Skeletal muscle cell (primary cell): ENCODE measurements at regions not wholly inside any gene's neighbourhood (a gene's known extent, or its start where the extent isn't known, plus 50 kb on each side); places are given as distances from the start of the nearest gene placed in this dataset.

Experiments used
- DNase-seq: peaks from one replicate; pipeline ENCODE4 v3.0.0-alpha.2; 2010; ENCODE audit warnings: low read depth
- H3K4me3 ChIP-seq: 2 replicates; pipeline ENCODE4 v1.5.1; 2011; ENCODE audit warnings: low read depth, mild to moderate bottlenecking, control low read depth, low read length, moderate library complexity

- DNase-seq = no peak
- no peak overlapping the region for H3K4me3 ChIP-seq
These were observed 160.6 kb upstream of the COL21A1 start for GRCh38 chr6:56407883-56408410.

GRCh38 chr6:56406276-56407269, 159.2 kb upstream of the COL21A1 start:
- DNase-seq = no peak
- no peak overlapping the region for H3K4me3 ChIP-seq

- no peak overlapping the region for H3K4me3 ChIP-seq
- no peak for DNase-seq
These were observed 157.2 kb upstream of the COL21A1 start for GRCh38 chr6:56404599-56404998.

- H3K4me3 ChIP-seq = no peak overlapping the region
- no peak for DNase-seq
These were observed 156.4 kb upstream of the COL21A1 start for GRCh38 chr6:56403745-56404144.

GRCh38 chr6:56401477-56402070, 154.2 kb upstream of the COL21A1 start:
- no peak for DNase-seq
- H3K4me3 ChIP-seq = no peak overlapping the region

- H3K4me3 ChIP-seq = no peak overlapping the region
- no peak for DNase-seq
These were observed 152.9 kb upstream of the COL21A1 start for GRCh38 chr6:56400273-56400672.

GRCh38 chr6:56399672-56400263, 152.4 kb upstream of the COL21A1 start:
- DNase-seq = no peak
- H3K4me3 ChIP-seq = no peak overlapping the region

- no peak overlapping the region for H3K4me3 ChIP-seq
- DNase-seq = no peak
These were observed 151.9 kb upstream of the COL21A1 start for GRCh38 chr6:56399250-56399671.

- no peak overlapping the region for H3K4me3 ChIP-seq
- no peak for DNase-seq
These were observed 149.1 kb upstream of the COL21A1 start for GRCh38 chr6:56396435-56396834.

GRCh38 chr6:56393615-56394612, 146.5 kb upstream of the COL21A1 start:
- DNase-seq = no peak
- H3K4me3 ChIP-seq = no peak overlapping the region

- no peak for DNase-seq
These were observed 141.0 kb upstream of the COL21A1 start for GRCh38 chr6:56388415-56388755.

GRCh38 chr6:56387621-56388414, 140.4 kb upstream of the COL21A1 start:
- no peak overlapping the region for H3K4me3 ChIP-seq
- no peak for DNase-seq

More at GRCh38 chr6:56388415-56388755, 141.0 kb upstream of the COL21A1 start:
- no peak overlapping the region for H3K4me3 ChIP-seq

- DNase-seq = no peak
- no peak overlapping the region for H3K4me3 ChIP-seq
These were observed 139.3 kb upstream of the COL21A1 start for GRCh38 chr6:56386717-56387116.

- H3K4me3 ChIP-seq = no peak overlapping the region
These were observed 138.7 kb upstream of the COL21A1 start for GRCh38 chr6:56385981-56386593.

GRCh38 chr6:56383160-56383559, 135.8 kb upstream of the COL21A1 start:
- H3K4me3 ChIP-seq = no peak overlapping the region
- no peak for DNase-seq

More at GRCh38 chr6:56385981-56386593, 138.7 kb upstream of the COL21A1 start:
- no peak for DNase-seq

- H3K4me3 ChIP-seq = no peak overlapping the region
- no peak for DNase-seq
These were observed 135.1 kb upstream of the COL21A1 start for GRCh38 chr6:56382416-56382940.

GRCh38 chr6:56381801-56382251, 134.4 kb upstream of the COL21A1 start:
- DNase-seq = no peak

More at GRCh38 chr6:56381801-56382251, 134.4 kb upstream of the COL21A1 start:
- H3K4me3 ChIP-seq = no peak overlapping the region
